GM13976 (cell line): ENCODE measurements at regions not wholly inside any gene's neighbourhood (a gene's known extent, or its start where the extent isn't known, plus 50 kb on each side); places are given as distances from the start of the nearest gene placed in this dataset.
"Not testable (repeated sequence)": the region's sequence is repeated elsewhere in the genome, so short reads cannot be mapped to it uniquely, and the experiment has no call there.

Source experiments
- DNase-seq: peaks from one replicate; pipeline ENCODE4 v3.0.0; 2012; ENCODE audit warnings: low spot score
- in situ Hi-C: fragments of 300-500 bp; cut with MboI; formaldehyde crosslinking; loops from one replicate; pipeline ENCODE4 v1.12.0; 2022; ENCODE audit warnings: low sequenced_read_pairs, mixed read lengths, inconsistent platforms; ENCODE audit not compliant: unreplicated experiment
- TF ChIP-seq, protein P1 (sequence below): IDR thresholded peaks from 2 replicates; pipeline ENCODE4 v1.5.1; 2012; ENCODE audit warnings: borderline replicate concordance, mild to moderate bottlenecking; ENCODE audit not compliant: insufficient read depth; ENCODE audit errors: extremely low read depth, missing control alignments, control extremely low read depth

DNA sequence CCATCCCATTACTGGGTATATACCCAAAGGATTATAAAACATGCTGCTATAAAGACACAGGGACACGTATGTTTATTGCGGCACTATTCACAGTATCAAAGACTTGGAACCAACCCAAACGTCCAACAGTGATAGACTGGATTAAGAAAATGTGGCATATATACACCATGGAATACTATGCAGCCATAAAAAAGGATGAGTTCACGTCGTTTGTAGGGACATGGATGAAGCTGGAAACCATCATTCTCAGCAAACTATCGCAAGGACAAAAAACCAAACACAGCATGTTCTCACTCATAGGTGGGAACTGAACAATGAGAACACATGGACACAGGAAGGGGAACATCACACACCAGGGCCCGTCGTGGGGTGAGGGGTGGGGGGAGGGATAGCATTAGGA, 106.1 kb downstream of the CHD1L start:
- in situ Hi-C loops, DNase-seq: not testable (repeated sequence)

DNA sequence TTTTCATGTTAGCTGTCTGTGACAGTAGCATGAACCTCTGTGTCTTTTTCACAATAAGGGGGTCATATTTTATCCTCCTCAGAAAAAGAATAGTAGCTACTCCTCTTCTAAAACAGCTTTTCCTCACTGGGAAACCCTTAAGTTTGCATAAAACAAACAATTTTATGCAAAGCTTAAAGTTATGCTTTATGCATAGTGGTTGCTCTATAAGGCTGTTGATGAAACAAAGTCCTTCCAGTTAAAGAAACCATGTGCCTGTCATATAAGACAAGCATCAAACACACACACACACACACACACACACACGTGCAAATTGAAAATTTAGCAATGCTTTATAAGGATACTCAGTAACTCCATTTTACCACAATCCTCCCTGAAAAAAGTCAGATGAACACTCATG, 107.0 kb downstream of the CHD1L start:
- TF ChIP-seq, protein P1, sequence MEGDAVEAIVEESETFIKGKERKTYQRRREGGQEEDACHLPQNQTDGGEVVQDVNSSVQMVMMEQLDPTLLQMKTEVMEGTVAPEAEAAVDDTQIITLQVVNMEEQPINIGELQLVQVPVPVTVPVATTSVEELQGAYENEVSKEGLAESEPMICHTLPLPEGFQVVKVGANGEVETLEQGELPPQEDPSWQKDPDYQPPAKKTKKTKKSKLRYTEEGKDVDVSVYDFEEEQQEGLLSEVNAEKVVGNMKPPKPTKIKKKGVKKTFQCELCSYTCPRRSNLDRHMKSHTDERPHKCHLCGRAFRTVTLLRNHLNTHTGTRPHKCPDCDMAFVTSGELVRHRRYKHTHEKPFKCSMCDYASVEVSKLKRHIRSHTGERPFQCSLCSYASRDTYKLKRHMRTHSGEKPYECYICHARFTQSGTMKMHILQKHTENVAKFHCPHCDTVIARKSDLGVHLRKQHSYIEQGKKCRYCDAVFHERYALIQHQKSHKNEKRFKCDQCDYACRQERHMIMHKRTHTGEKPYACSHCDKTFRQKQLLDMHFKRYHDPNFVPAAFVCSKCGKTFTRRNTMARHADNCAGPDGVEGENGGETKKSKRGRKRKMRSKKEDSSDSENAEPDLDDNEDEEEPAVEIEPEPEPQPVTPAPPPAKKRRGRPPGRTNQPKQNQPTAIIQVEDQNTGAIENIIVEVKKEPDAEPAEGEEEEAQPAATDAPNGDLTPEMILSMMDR: no peak
- no peak for DNase-seq
- in situ Hi-C loops: no loop called here

DNA sequence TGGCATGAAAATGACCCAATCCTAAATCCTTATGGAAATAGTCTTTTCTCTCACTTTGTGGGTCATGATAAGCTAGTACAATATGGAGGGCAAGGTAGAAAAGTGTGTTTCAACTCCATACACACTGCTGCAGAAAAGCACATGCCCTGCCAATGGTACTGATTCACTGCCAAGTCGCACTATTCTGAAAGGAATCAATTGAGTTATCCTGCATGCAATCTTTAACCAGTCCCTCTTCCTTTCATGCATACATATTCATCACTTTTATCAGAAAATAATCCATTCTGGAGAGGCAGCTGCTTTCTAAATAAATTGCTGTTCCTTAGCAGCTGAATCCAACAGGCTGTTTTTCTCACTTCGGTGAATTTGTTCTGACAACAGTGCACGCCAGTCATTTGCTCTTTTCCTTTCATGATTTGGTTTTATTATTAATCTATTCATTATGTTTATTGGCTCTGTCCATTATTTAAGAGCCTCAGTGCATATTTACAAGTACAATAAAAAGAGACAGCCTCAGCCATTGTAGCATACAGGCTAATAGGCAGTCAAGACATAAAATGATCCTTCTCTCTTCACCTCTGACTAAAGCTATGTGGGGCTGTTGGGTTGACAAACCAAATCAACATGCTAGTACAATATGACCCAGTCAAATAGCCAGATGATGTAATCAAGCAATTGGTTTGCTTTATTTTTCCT, 108.8 kb downstream of the CHD1L start:
- TF ChIP-seq, protein P1: no peak
- in situ Hi-C loops: no loop called here
- no peak for DNase-seq

DNA sequence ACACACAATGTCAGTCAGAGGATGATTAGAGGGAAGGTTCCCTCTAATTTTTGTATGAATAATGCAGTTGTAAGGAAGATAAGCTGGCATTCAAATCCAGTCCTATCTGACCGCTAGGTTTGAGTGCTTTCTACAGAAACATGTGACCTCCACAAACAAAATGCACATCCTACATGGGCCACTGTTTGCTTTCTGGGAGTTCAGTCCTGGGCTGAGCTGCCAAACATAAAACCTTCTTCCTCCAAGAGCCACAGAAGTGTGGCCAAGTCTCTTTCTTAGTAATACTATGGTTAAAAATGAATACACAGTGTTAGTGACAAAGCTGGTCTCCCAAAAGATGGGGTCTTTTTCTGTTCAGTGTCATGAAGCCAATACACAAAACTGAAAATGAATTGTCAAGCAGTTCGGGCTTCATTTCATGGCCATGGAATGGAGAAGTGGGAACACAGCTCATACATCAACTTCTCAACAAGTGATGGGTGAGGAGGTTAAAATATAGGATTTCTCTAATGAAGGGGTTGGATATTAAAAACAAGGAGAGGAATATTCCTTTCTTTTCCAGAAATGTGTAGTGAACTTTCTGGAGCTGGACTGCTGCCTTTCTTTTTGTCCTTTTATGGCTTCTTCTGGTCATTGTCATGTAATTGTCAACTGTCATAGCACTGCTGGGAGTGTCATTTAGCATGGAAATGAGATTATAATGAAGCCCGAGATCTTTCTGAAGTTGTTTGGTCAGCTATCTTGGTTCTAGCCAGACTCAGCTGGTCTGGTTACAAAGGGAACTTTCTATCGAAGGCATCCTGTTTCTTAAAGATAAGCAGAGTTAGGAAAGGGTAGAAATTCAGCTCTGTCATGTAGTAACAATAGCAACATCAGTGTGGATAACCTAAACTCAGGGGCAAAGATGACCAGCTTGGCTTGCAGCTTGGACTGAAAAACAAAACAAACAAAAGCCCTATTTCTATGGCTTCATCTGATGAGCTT, 135.1 kb downstream of the CHD1L start:
- TF ChIP-seq, protein P1: no peak
- no peak for DNase-seq

DNA sequence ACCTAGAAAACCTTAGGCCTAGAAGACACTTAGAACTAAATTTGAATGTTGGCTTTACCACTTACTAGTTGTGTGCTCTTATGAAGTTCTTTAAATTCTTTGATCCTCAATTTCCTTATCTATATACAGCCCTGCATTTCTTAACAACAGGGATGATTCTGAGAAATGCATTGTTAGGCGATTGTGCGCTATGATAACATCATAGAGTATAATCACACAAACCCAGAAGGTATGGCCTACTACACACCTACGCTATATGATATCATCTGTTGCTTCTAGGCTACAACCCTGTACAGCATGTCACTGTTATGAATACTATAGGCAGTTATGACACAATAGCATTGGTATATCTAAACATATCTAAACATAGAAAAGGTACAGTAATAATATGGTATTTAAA, 137.4 kb downstream of the CHD1L start:
- in situ Hi-C loops: loop anchor here (25.0 kb wide), 1 partner anchor 93 kb away; no protein-coding TSS in a partner anchor
- no peak for DNase-seq
- TF ChIP-seq, protein P1: no peak

More for the DNA sequence above, 135.1 kb downstream of the CHD1L start:
- in situ Hi-C loops: loop anchor here (25.0 kb wide), 1 partner anchor 90 kb away; no protein-coding TSS in a partner anchor

DNA sequence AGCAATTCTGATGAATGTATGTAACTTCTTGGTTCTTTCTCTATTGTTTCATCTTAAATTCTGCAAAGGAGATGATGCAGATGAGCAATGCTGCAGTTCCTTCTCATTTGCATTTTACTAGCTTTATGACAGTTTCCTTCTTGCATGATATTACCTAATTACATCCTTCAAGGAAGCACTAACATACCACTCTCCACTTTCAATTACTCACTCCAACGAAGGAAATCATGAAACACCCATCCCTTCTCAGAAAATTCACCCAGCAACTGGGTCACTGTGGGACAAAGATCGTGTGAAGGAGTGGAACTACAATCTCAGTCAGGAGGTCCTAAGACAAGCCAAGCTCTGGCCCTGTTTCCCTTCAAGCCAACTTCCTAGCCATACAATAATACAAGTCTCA, 142.3 kb downstream of the CHD1L start:
- DNase-seq: no peak
- TF ChIP-seq, protein P1: no peak
- in situ Hi-C loops: loop anchor here (25.0 kb wide), 1 partner anchor 98 kb away; no protein-coding TSS in a partner anchor

DNA sequence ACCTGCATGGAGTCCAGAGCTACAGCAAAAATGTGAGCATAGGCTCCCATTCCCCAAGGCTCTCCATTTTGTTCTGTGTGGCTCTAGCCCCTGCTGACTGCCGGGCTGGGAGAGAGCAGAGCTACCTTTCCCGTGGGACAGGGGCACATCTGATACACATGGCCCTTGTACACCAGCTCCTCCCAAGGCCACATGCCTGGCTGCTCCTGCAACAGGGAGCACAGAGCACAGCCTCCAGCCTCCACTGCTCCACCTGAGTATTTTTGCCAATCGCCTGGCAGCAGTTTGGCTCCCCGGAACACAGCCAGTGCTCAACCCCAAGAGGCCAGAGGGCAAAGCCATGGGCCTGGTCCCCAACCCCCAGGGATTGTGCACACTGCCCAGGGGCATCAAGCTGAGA, 146.5 kb downstream of the CHD1L start:
- in situ Hi-C loops: loop anchor here (25.0 kb wide), 1 partner anchor 102 kb away; no protein-coding TSS in a partner anchor
- TF ChIP-seq, protein P1: no peak
- no peak for DNase-seq
